WTC11 (cell line): ENCODE measurements at regions not wholly inside any gene's neighbourhood (a gene's known extent, or its start where the extent isn't known, plus 50 kb on each side); places are given as distances from the start of the nearest gene placed in this dataset.

Experiments
- ATAC-seq: fragments of 200-7000 bp; cut with Tn5 transposase; 2 replicates; pipeline ENCODE4 v1.10.0; 2021; ENCODE audit warnings: mild to moderate bottlenecking, moderate library complexity
- CTCF ChIA-PET: fragments of 300-600 bp; sonication (Branson Sonifier 250); formaldehyde crosslinking; loops from one replicate; lab custom pipeline; 2021; ENCODE audit warnings: antibody characterized with exemption; lab: Charles Lee
- POLR2A ChIA-PET: fragments of 350-600 bp; sonication (Branson Sonifier 250); formaldehyde crosslinking; loops from one replicate; lab custom pipeline; 2021; ENCODE audit warnings: antibody characterized with exemption; lab: Charles Lee
- DNase-seq: peaks from one replicate; pipeline ENCODE4 v3.0.0; 2021; ENCODE audit warnings: low spot score
- H3K27ac Mint-ChIP-seq: 2 replicates; pipeline ENCODE4 v1.8.0; 2021; ENCODE audit warnings: mixed read lengths
- H3K27me3 Mint-ChIP-seq: 2 replicates; pipeline ENCODE4 v1.8.0; 2021; ENCODE audit warnings: low read depth, mild to moderate bottlenecking, moderate library complexity, mixed read lengths
- H3K36me3 Mint-ChIP-seq: 2 replicates; pipeline ENCODE4 v1.8.0; 2021; ENCODE audit warnings: mixed read lengths
- H3K4me1 Mint-ChIP-seq: 2 replicates; pipeline ENCODE4 v1.8.0; 2022; ENCODE audit warnings: mixed read lengths
- H3K4me3 Mint-ChIP-seq: 2 replicates; pipeline ENCODE4 v1.8.0; 2021; ENCODE audit warnings: mild to moderate bottlenecking, moderate library complexity, mixed read lengths
- H3K9me3 Mint-ChIP-seq: 2 replicates; pipeline ENCODE4 v1.8.0; 2021; ENCODE audit warnings: mixed read lengths
- ATF1 ChIP-seq: sonication (generic); formaldehyde crosslinking; IDR thresholded peaks from 2 replicates; pipeline ENCODE4 v1.8.1; 2023; ENCODE audit warnings: mild to moderate bottlenecking, moderate library complexity, missing genetic modification reagents
- CDX4 ChIP-seq: fragments of 250-450 bp; sonication (Bioruptor Pico); IDR thresholded peaks from 2 replicates; pipeline ENCODE4 v1.9.0; 2021; ENCODE audit warnings: moderate library complexity, mild to moderate bottlenecking, inconsistent platforms, borderline replicate concordance
- E2F5 ChIP-seq: sonication (generic); formaldehyde crosslinking; IDR thresholded peaks from 2 replicates; pipeline ENCODE4 v1.8.1; 2022; ENCODE audit warnings: mild to moderate bottlenecking, moderate library complexity, missing genetic modification reagents
- EMX1 ChIP-seq: fragments of 250-450 bp; sonication (Bioruptor Pico); IDR thresholded peaks from 2 replicates; pipeline ENCODE4 v1.8.0; 2021; ENCODE audit warnings: mild to moderate bottlenecking
- FOXK1 ChIP-seq: sonication (generic); formaldehyde crosslinking; IDR thresholded peaks from 2 replicates; pipeline ENCODE4 v1.8.0; 2022; ENCODE audit warnings: mild to moderate bottlenecking, moderate library complexity, missing genetic modification reagents
- GABPB1 ChIP-seq: sonication (generic); formaldehyde crosslinking; IDR thresholded peaks from 2 replicates; pipeline ENCODE4 v1.8.1; 2023; ENCODE audit warnings: mild to moderate bottlenecking, missing genetic modification reagents
- GRHL2 ChIP-seq: fragments of 250-450 bp; sonication (Bioruptor Pico); IDR thresholded peaks from 2 replicates; pipeline ENCODE4 v1.8.0; 2022; ENCODE audit warnings: mild to moderate bottlenecking, moderate library complexity; ENCODE audit not compliant: insufficient replicate concordance, severe bottlenecking
- GTF2I ChIP-seq: fragments of 250-450 bp; sonication (Bioruptor Pico); conservative IDR thresholded peaks from 2 replicates; pipeline ENCODE4 v1.4.0; 2021; ENCODE audit warnings: mild to moderate bottlenecking
- HMGA2 ChIP-seq: fragments of 250-450 bp; sonication (Bioruptor Pico); IDR thresholded peaks from 2 replicates; pipeline ENCODE4 v1.4.0; 2021; ENCODE audit warnings: mild to moderate bottlenecking, moderate library complexity
- HMGXB4 ChIP-seq: sonication (generic); formaldehyde crosslinking; IDR thresholded peaks from 2 replicates; pipeline ENCODE4 v1.8.1; 2023; ENCODE audit warnings: mild to moderate bottlenecking, moderate library complexity, missing genetic modification reagents
- JAZF1 ChIP-seq: fragments of 250-450 bp; sonication (Bioruptor Pico); IDR thresholded peaks from 2 replicates; pipeline ENCODE4 v1.9.0; 2021; ENCODE audit warnings: moderate library complexity, mild to moderate bottlenecking, inconsistent platforms
- MYBL2 ChIP-seq: sonication (generic); formaldehyde crosslinking; IDR thresholded peaks from 2 replicates; pipeline ENCODE4 v1.8.1; 2023; ENCODE audit warnings: mild to moderate bottlenecking, moderate library complexity, missing genetic modification reagents
- NFE2L1 ChIP-seq: sonication (generic); formaldehyde crosslinking; IDR thresholded peaks from 2 replicates; pipeline ENCODE4 v1.8.1; 2023; ENCODE audit warnings: missing genetic modification reagents
- SOX15 ChIP-seq: fragments of 250-450 bp; sonication (Bioruptor Pico); IDR thresholded peaks from 2 replicates; pipeline ENCODE4 v1.9.0; 2021; ENCODE audit warnings: mild to moderate bottlenecking
- SP1 ChIP-seq: sonication (generic); formaldehyde crosslinking; conservative IDR thresholded peaks from 2 replicates; pipeline ENCODE4 v1.8.1; 2022; ENCODE audit warnings: missing genetic modification reagents
- TCF7 ChIP-seq: sonication (generic); formaldehyde crosslinking; IDR thresholded peaks from 2 replicates; pipeline ENCODE4 v1.8.0; 2022; ENCODE audit warnings: mild to moderate bottlenecking, low read depth, missing genetic modification reagents, moderate library complexity
- TEAD4 ChIP-seq: sonication (generic); formaldehyde crosslinking; IDR thresholded peaks from 2 replicates; pipeline ENCODE4 v1.8.0; 2022; ENCODE audit warnings: mild to moderate bottlenecking, missing genetic modification reagents
- USF1 ChIP-seq: sonication (generic); formaldehyde crosslinking; IDR thresholded peaks from 2 replicates; pipeline ENCODE4 v1.8.0; 2022; ENCODE audit warnings: mild to moderate bottlenecking, missing genetic modification reagents
- ZNF138 ChIP-seq: sonication (generic); formaldehyde crosslinking; conservative IDR thresholded peaks from 2 replicates; pipeline ENCODE4 v1.8.1; 2022; ENCODE audit warnings: mild to moderate bottlenecking, moderate library complexity, missing genetic modification reagents
- ZNF423 ChIP-seq: fragments of 250-450 bp; sonication (Bioruptor Pico); IDR thresholded peaks from 2 replicates; pipeline ENCODE4 v2.1.2; 2022; ENCODE audit warnings: mild to moderate bottlenecking, moderate library complexity
- ZNF671 ChIP-seq: fragments of 250-450 bp; sonication (Bioruptor Pico); IDR thresholded peaks from 2 replicates; pipeline ENCODE4 v1.8.0; 2021; ENCODE audit warnings: mild to moderate bottlenecking

GRCh38 chr12:19052689-19053088 lies 76.8 kb upstream of the PLEKHA5 start (continued):
- TF ChIP-seq ZNF423 (CRISPR knock-in tag) (no peak), GTF2I (CRISPR knock-in tag) (no peak), EMX1 (CRISPR knock-in tag) (no peak), GABPB1 (CRISPR knock-in tag) (no peak), HMGA2 (CRISPR knock-in tag) (no peak), TEAD4 (CRISPR knock-in tag) (no peak)

GRCh38 chr12:19053218-19053617 lies 76.3 kb upstream of the PLEKHA5 start:
- DNase-seq: no peak
- ChIA-PET CTCF (no interaction called here), POLR2A (no interaction called here)
- TF ChIP-seq JAZF1 (CRISPR knock-in tag): no peak
- TF ChIP-seq HMGXB4 (CRISPR knock-in tag): no peak
- TF ChIP-seq SP1 (CRISPR knock-in tag): no peak
- Mint-ChIP-seq H3K36me3 (no peaks in the 10 kb centered on the region), H3K4me3 (no peak overlapping the region), H3K9me3 (no peaks in the 10 kb centered on the region), H3K27me3 (no peaks in the 10 kb centered on the region; the same call in 1 of the 2 replicates), H3K27ac (no peak overlapping the region; the same call in 1 of the 2 replicates), H3K4me1 (peaks cover 30% of the 10 kb centered on the region)
- no peak for ATAC-seq

GRCh38 chr12:19054035-19054434 lies 75.5 kb upstream of the PLEKHA5 start:
- H3K9me3 Mint-ChIP-seq: no peaks in the 10 kb centered on the region
- H3K4me1 Mint-ChIP-seq: peaks cover 35% of the 10 kb centered on the region
- CTCF ChIA-PET: no interaction called here
- DNase-seq: no peak
- H3K27me3 Mint-ChIP-seq: no peaks in the 10 kb centered on the region; the same call in 1 of the 2 replicates
- H3K4me3 Mint-ChIP-seq: no peak overlapping the region
- H3K27ac Mint-ChIP-seq: 0 out of 2 replicates have a peak overlapping the region, but pooled peaks have one; percentile 18
- POLR2A ChIA-PET: no interaction called here
- TF ChIP-seq E2F5 (no peak), ATF1 (CRISPR knock-in tag) (no peak), NFE2L1 (CRISPR knock-in tag) (no peak), MYBL2 (CRISPR knock-in tag) (no peak), ZNF423 (CRISPR knock-in tag) (no peak), FOXK1 (CRISPR knock-in tag) (no peak)
- ATAC-seq: no peak
- no peaks in the 10 kb centered on the region for H3K36me3 Mint-ChIP-seq

GRCh38 chr12:19055589-19055988 lies 73.9 kb upstream of the PLEKHA5 start:
- Mint-ChIP-seq H3K27me3 (no peaks in the 10 kb centered on the region; the same call in 1 of the 2 replicates), H3K9me3 (no peaks in the 10 kb centered on the region), H3K4me1 (peaks cover 35% of the 10 kb centered on the region), H3K27ac (no peak overlapping the region), H3K36me3 (no peaks in the 10 kb centered on the region), H3K4me3 (no peak overlapping the region)
- no peak for TF ChIP-seq ZNF138
- no peak for TF ChIP-seq SOX15 (CRISPR knock-in tag)
- no peak for TF ChIP-seq ZNF671 (CRISPR knock-in tag)
- no peak for TF ChIP-seq USF1 (CRISPR knock-in tag)
- no peak for TF ChIP-seq GRHL2
- TF ChIP-seq TCF7 (CRISPR knock-in tag): no peak
- TF ChIP-seq CDX4 (CRISPR knock-in tag): no peak
- POLR2A ChIA-PET: no interaction called here
- no peak for DNase-seq
- no peak for ATAC-seq
- CTCF ChIA-PET: no interaction called here
